Chondrocyte (in vitro differentiated cells): ENCODE measurements at regions not wholly inside any gene's neighbourhood (a gene's known extent, or its start where the extent isn't known, plus 50 kb on each side); places are given as distances from the start of the nearest gene placed in this dataset.

Experiments
- DNase-seq: peaks from one replicate; pipeline ENCODE4 v3.0.0; 2021; ENCODE audit warnings: mixed read lengths, low spot score
- H3K27ac Mint-ChIP-seq: one replicate; pipeline ENCODE4 v1.8.0; 2021; ENCODE audit warnings: mild to moderate bottlenecking, moderate library complexity, mixed read lengths; ENCODE audit not compliant: unreplicated experiment
- H3K27me3 Mint-ChIP-seq: 2 replicates; pipeline ENCODE4 v1.8.0; 2021; ENCODE audit warnings: low read depth, mixed read lengths
- H3K36me3 Mint-ChIP-seq: 2 replicates; pipeline ENCODE4 v1.8.0; 2021; ENCODE audit warnings: low read depth, mixed read lengths
- H3K4me1 Mint-ChIP-seq: 2 replicates; pipeline ENCODE4 v1.8.0; 2021; ENCODE audit warnings: low read depth, mild to moderate bottlenecking, mixed read lengths
- H3K4me3 Mint-ChIP-seq: one replicate; pipeline ENCODE4 v1.8.0; 2021; ENCODE audit warnings: mild to moderate bottlenecking, moderate library complexity, mixed read lengths; ENCODE audit not compliant: unreplicated experiment
- H3K9me3 Mint-ChIP-seq: 2 replicates; pipeline ENCODE4 v1.8.0; 2021; ENCODE audit warnings: low read depth, mixed read lengths
- CTCF ChIP-seq: fragments of 200-600 bp; sonication (generic); IDR thresholded peaks from 2 replicates; pipeline ENCODE4 v1.5.0; 2021; ENCODE audit warnings: antibody characterized with exemption, mild to moderate bottlenecking, moderate library complexity

- no peaks in the 10 kb centered on the region for H3K27me3 Mint-ChIP-seq
- H3K9me3 Mint-ChIP-seq = peaks cover 3% of the 10 kb centered on the region
- H3K27ac Mint-ChIP-seq = no peak overlapping the region
- no peaks in the 10 kb centered on the region for H3K36me3 Mint-ChIP-seq
- DNase-seq = no peak
- no peak overlapping the region for H3K4me3 Mint-ChIP-seq
- no peak for TF ChIP-seq CTCF
- no peaks in the 10 kb centered on the region for H3K4me1 Mint-ChIP-seq
Measured at GRCh38 chr17:21823090-21823489, 130.8 kb downstream of the KCNJ18 start.

- Mint-ChIP-seq H3K27me3 (no peaks in the 10 kb centered on the region), H3K36me3 (no peaks in the 10 kb centered on the region)
Measured at GRCh38 chr17:21823643-21824042, 131.3 kb downstream of the KCNJ18 start.

GRCh38 chr17:21841839-21842238, 149.5 kb downstream of the KCNJ18 start:
- H3K4me3 Mint-ChIP-seq = no peak overlapping the region
- DNase-seq = no peak
- no peak for TF ChIP-seq CTCF
- H3K27ac Mint-ChIP-seq = no peak overlapping the region
- no peaks in the 10 kb centered on the region for H3K36me3 Mint-ChIP-seq
- no peaks in the 10 kb centered on the region for H3K4me1 Mint-ChIP-seq
- peaks cover 24% of the 10 kb centered on the region for H3K9me3 Mint-ChIP-seq
- no peaks in the 10 kb centered on the region for H3K27me3 Mint-ChIP-seq

More at GRCh38 chr17:21823643-21824042, 131.3 kb downstream of the KCNJ18 start:
- H3K9me3 Mint-ChIP-seq = peaks cover 2% of the 10 kb centered on the region
- DNase-seq = no peak
- H3K4me1 Mint-ChIP-seq = no peaks in the 10 kb centered on the region
- no peak overlapping the region for H3K27ac Mint-ChIP-seq
- no peak for TF ChIP-seq CTCF
- H3K4me3 Mint-ChIP-seq = no peak overlapping the region

- Mint-ChIP-seq H3K27me3 (no peaks in the 10 kb centered on the region), H3K27ac (no peak overlapping the region), H3K36me3 (no peaks in the 10 kb centered on the region), H3K9me3 (peaks cover 20% of the 10 kb centered on the region), H3K4me1 (no peaks in the 10 kb centered on the region), H3K4me3 (no peak overlapping the region)
- DNase-seq = no peak
- TF ChIP-seq CTCF = no peak
Measured at GRCh38 chr17:21842332-21843317, 150.3 kb downstream of the KCNJ18 start.

GRCh38 chr17:21843318-21843865, 151.1 kb downstream of the KCNJ18 start:
- no peak for TF ChIP-seq CTCF
- Mint-ChIP-seq H3K9me3 (peaks cover 22% of the 10 kb centered on the region), H3K36me3 (no peaks in the 10 kb centered on the region), H3K4me3 (no peak overlapping the region), H3K27ac (no peak overlapping the region), H3K27me3 (no peaks in the 10 kb centered on the region), H3K4me1 (no peaks in the 10 kb centered on the region)
- DNase-seq = no peak
